Osteoblast (primary cell): ENCODE measurements at regions not wholly inside any gene's neighbourhood (a gene's known extent, or its start where the extent isn't known, plus 50 kb on each side); places are given as distances from the start of the nearest gene placed in this dataset.
"Not testable (repeated sequence)": the region's sequence is repeated elsewhere in the genome, so short reads cannot be mapped to it uniquely, and the experiment has no call there.

ENCODE experiments used
- DNase-seq: peaks from one replicate; pipeline ENCODE4 v3.0.0; 2011; ENCODE audit warnings: low spot score, mixed read lengths; ENCODE audit not compliant: insufficient read length; ENCODE audit errors: missing footprints
- H2AFZ ChIP-seq: 2 replicates; pipeline ENCODE4 v1.6.0; 2011; ENCODE audit warnings: mild to moderate bottlenecking, low read length
- H3K27ac ChIP-seq: 2 replicates; pipeline ENCODE4 v1.5.1; 2011; ENCODE audit warnings: mild to moderate bottlenecking, low read depth, low read length, moderate library complexity
- H3K27me3 ChIP-seq: 2 replicates; pipeline ENCODE4 v1.6.0; 2012; ENCODE audit warnings: mild to moderate bottlenecking, control low read depth, inconsistent platforms, low read length, moderate library complexity; ENCODE audit not compliant: insufficient read depth
- H3K36me3 ChIP-seq: 2 replicates; pipeline ENCODE4 v1.5.1; 2011; ENCODE audit warnings: mild to moderate bottlenecking, low read length, control low read depth, moderate library complexity; ENCODE audit not compliant: insufficient read depth
- H3K4me1 ChIP-seq: 2 replicates; pipeline ENCODE4 v1.5.1; 2011; ENCODE audit warnings: mild to moderate bottlenecking, low read length, control low read depth, moderate library complexity; ENCODE audit not compliant: insufficient read depth
- H3K4me2 ChIP-seq: 2 replicates; pipeline ENCODE4 v1.6.0; 2011; ENCODE audit warnings: mild to moderate bottlenecking, low read length; ENCODE audit not compliant: insufficient read depth
- H3K4me3 ChIP-seq: fragments of 200-600 bp; sonication (generic); 3 replicates; pipeline ENCODE4 v1.5.1; 2012; ENCODE audit warnings: mild to moderate bottlenecking, low read length, inconsistent platforms; ENCODE audit not compliant: insufficient read depth
- H3K79me2 ChIP-seq: 2 replicates; pipeline ENCODE4 v1.6.0; 2012; ENCODE audit warnings: mild to moderate bottlenecking, low read length, control low read depth, inconsistent platforms; ENCODE audit not compliant: insufficient read depth
- H3K9me3 ChIP-seq: 2 replicates; pipeline ENCODE4 v1.5.1; 2011; ENCODE audit warnings: low read depth, low read length, control low read depth
- H4K20me1 ChIP-seq: 2 replicates; pipeline ENCODE4 v1.6.0; 2012; ENCODE audit warnings: mild to moderate bottlenecking, low read length, control low read depth; ENCODE audit not compliant: insufficient read depth
- TF ChIP-seq, protein P1 (sequence below): IDR thresholded peaks from 2 replicates; pipeline ENCODE4 v1.5.1; 2011; ENCODE audit warnings: mild to moderate bottlenecking, low read depth, low read length, moderate library complexity; ENCODE audit errors: extremely low read depth

GRCh38 chr16:52676959-52677358, 130.0 kb upstream of the TOX3 start:
- Histone ChIP-seq H3K27me3 (no peaks in the 10 kb centered on the region), H4K20me1 (no peaks in the 10 kb centered on the region), H3K79me2 (no peaks in the 10 kb centered on the region), H3K4me3 (no peak overlapping the region), H3K4me1 (no peaks in the 10 kb centered on the region), H2AFZ (no peak overlapping the region), H3K27ac (no peak overlapping the region), H3K36me3 (no peaks in the 10 kb centered on the region), H3K4me2 (no peak overlapping the region), H3K9me3 (peaks cover 3% of the 10 kb centered on the region)
- DNase-seq = no peak
- TF ChIP-seq, protein P1, sequence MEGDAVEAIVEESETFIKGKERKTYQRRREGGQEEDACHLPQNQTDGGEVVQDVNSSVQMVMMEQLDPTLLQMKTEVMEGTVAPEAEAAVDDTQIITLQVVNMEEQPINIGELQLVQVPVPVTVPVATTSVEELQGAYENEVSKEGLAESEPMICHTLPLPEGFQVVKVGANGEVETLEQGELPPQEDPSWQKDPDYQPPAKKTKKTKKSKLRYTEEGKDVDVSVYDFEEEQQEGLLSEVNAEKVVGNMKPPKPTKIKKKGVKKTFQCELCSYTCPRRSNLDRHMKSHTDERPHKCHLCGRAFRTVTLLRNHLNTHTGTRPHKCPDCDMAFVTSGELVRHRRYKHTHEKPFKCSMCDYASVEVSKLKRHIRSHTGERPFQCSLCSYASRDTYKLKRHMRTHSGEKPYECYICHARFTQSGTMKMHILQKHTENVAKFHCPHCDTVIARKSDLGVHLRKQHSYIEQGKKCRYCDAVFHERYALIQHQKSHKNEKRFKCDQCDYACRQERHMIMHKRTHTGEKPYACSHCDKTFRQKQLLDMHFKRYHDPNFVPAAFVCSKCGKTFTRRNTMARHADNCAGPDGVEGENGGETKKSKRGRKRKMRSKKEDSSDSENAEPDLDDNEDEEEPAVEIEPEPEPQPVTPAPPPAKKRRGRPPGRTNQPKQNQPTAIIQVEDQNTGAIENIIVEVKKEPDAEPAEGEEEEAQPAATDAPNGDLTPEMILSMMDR = no peak

GRCh38 chr16:52671590-52671989, 124.6 kb upstream of the TOX3 start:
- Histone ChIP-seq H3K9me3 (no peaks in the 10 kb centered on the region), H3K4me1 (no peaks in the 10 kb centered on the region), H2AFZ (no peak overlapping the region), H3K4me3 (no peak overlapping the region), H4K20me1 (no peaks in the 10 kb centered on the region), H3K27ac (no peak overlapping the region), H3K4me2 (no peak overlapping the region), H3K36me3 (no peaks in the 10 kb centered on the region), H3K27me3 (no peaks in the 10 kb centered on the region), H3K79me2 (no peaks in the 10 kb centered on the region)
- DNase-seq = no peak
- TF ChIP-seq, protein P1 = no peak

GRCh38 chr16:52657924-52658323, 111.0 kb upstream of the TOX3 start:
- Histone ChIP-seq H3K4me3 (no peak overlapping the region), H3K4me1 (no peaks in the 10 kb centered on the region), H3K27me3 (no peaks in the 10 kb centered on the region), H3K36me3 (no peaks in the 10 kb centered on the region), H3K27ac (no peak overlapping the region), H3K4me2 (no peak overlapping the region), H3K79me2 (no peaks in the 10 kb centered on the region), H3K9me3 (no peaks in the 10 kb centered on the region), H2AFZ (no peak overlapping the region), H4K20me1 (no peaks in the 10 kb centered on the region)
- TF ChIP-seq, protein P1 = no peak
- no peak for DNase-seq

GRCh38 chr16:52655916-52656315, 109.0 kb upstream of the TOX3 start:
- not testable (repeated sequence) for H3K4me3 ChIP-seq

GRCh38 chr16:52655156-52655555, 108.2 kb upstream of the TOX3 start:
- not testable (repeated sequence) for H3K36me3 ChIP-seq, H3K27ac ChIP-seq, H3K9me3 ChIP-seq, H3K4me3 ChIP-seq, H3K4me2 ChIP-seq, DNase-seq, H3K27me3 ChIP-seq, H2AFZ ChIP-seq, H3K4me1 ChIP-seq, H4K20me1 ChIP-seq, H3K79me2 ChIP-seq

More at GRCh38 chr16:52655916-52656315, 109.0 kb upstream of the TOX3 start:
- not testable (repeated sequence) for H2AFZ ChIP-seq, H3K27ac ChIP-seq, H3K4me1 ChIP-seq, DNase-seq, H3K4me2 ChIP-seq, H3K79me2 ChIP-seq, H3K27me3 ChIP-seq, H4K20me1 ChIP-seq, H3K36me3 ChIP-seq, H3K9me3 ChIP-seq
